PC-3 (cell line): ENCODE measurements at regions not wholly inside any gene's neighbourhood (a gene's known extent, or its start where the extent isn't known, plus 50 kb on each side); places are given as distances from the start of the nearest gene placed in this dataset.

ENCODE experiments used
- ATAC-seq: fragments of 200-7000 bp; cut with Tn5 transposase; 2 replicates; pipeline ENCODE4 v1.9.1; 2020; ENCODE audit warnings: mild to moderate bottlenecking, moderate library complexity
- BruUV-seq: library from RNA; stranded (reverse); fragments of 400-500 nt; replicated peaks from 2 replicates; lab custom pipeline; 2021; lab: Mats Ljungman, UMichigan
- CTCF ChIA-PET: fragments of 300-600 bp; sonication (Branson Sonifier 250); formaldehyde crosslinking; loops from one replicate; lab custom pipeline; 2022; ENCODE audit warnings: antibody characterized with exemption; lab: Charles Lee
- POLR2A ChIA-PET: fragments of 300-600 bp; sonication (Branson Sonifier 250); formaldehyde crosslinking; loops from one replicate; lab custom pipeline; 2022; ENCODE audit warnings: antibody characterized with exemption; ENCODE audit not compliant: unreplicated experiment; lab: Charles Lee
- DNase-seq: peaks from one replicate; pipeline ENCODE4 v3.0.0-alpha.2; 2015
- H2AFZ ChIP-seq: fragments of 300-600 bp; sonication (generic); 2 replicates; pipeline ENCODE4 v1.6.0; 2016; ENCODE audit warnings: antibody characterized with exemption, low read length
- H3F3A ChIP-seq: fragments of 300-600 bp; sonication (generic); one replicate; pipeline ENCODE4 v1.6.0; 2017; ENCODE audit warnings: antibody characterized with exemption, low read length, control low read depth, mild to moderate bottlenecking; ENCODE audit not compliant: unreplicated experiment
- H3K27ac ChIP-seq: fragments of 300-600 bp; sonication (generic); 2 replicates; pipeline ENCODE4 v1.5.1; 2016; ENCODE audit warnings: mild to moderate bottlenecking, low read length
- H3K27me3 ChIP-seq: fragments of 300-600 bp; sonication (generic); 2 replicates; pipeline ENCODE4 v1.6.1; 2016; ENCODE audit warnings: low read length, mixed read lengths
- H3K36me3 ChIP-seq: fragments of 300-600 bp; sonication (generic); 2 replicates; pipeline ENCODE4 v1.6.1; 2016; ENCODE audit warnings: low read depth, mixed run types, low read length, mixed read lengths
- H3K4me1 ChIP-seq: fragments of 300-600 bp; sonication (generic); 2 replicates; pipeline ENCODE4 v1.5.1; 2016; ENCODE audit warnings: low read length; ENCODE audit not compliant: insufficient read depth
- H3K4me2 ChIP-seq: fragments of 300-600 bp; sonication (generic); 2 replicates; pipeline ENCODE4 v1.6.0; 2016; ENCODE audit warnings: low read length
- H3K4me3 ChIP-seq: fragments of 300-600 bp; sonication (generic); 2 replicates; pipeline ENCODE4 v1.5.1; 2016; ENCODE audit warnings: mild to moderate bottlenecking, low read length, mixed read lengths
- H3K79me2 ChIP-seq: fragments of 300-600 bp; sonication (generic); 2 replicates; pipeline ENCODE4 v1.6.1; 2017; ENCODE audit warnings: low read length, mixed read lengths
- H3K9ac ChIP-seq: fragments of 300-600 bp; sonication (generic); 2 replicates; pipeline ENCODE4 v1.6.0; 2016; ENCODE audit warnings: mild to moderate bottlenecking, low read length
- H3K9me2 ChIP-seq: fragments of 300-600 bp; sonication (generic); replicated peaks from 2 replicates; pipeline ENCODE4 v1.6.1; 2016; ENCODE audit warnings: mixed run types, low read length, mixed read lengths
- H3K9me3 ChIP-seq: fragments of 300-600 bp; sonication (generic); 2 replicates; pipeline ENCODE4 v1.6.1; 2016; ENCODE audit warnings: low read length, mixed read lengths
- H4K20me1 ChIP-seq: fragments of 300-600 bp; sonication (generic); 2 replicates; pipeline ENCODE4 v1.6.1; 2016; ENCODE audit warnings: low read length, mixed read lengths
- EZH2 ChIP-seq: fragments of 300-600 bp; sonication (generic); IDR thresholded peaks from one replicate; pipeline ENCODE4 v1.6.1; 2017; ENCODE audit warnings: antibody characterized with exemption, mild to moderate bottlenecking, low read length; ENCODE audit not compliant: unreplicated experiment
- EZH2phosphoT487 ChIP-seq: fragments of 300-600 bp; sonication (generic); IDR thresholded peaks from 2 replicates; pipeline ENCODE4 v1.6.1; 2018; ENCODE audit warnings: mild to moderate bottlenecking, antibody characterized with exemption, low read length, borderline replicate concordance
- intact Hi-C: fragments of 100-400 bp; cut with micrococcal nuclease; formaldehyde crosslinking; loops from 2 replicates; pipeline ENCODE4 v1.9.0; 2023
- TF ChIP-seq, protein P1 (sequence below): fragments of 300-600 bp; sonication (generic); conservative IDR thresholded peaks from 2 replicates; pipeline ENCODE4 v1.5.1; 2017; ENCODE audit warnings: antibody characterized with exemption, low read depth, mild to moderate bottlenecking, low read length

DNA sequence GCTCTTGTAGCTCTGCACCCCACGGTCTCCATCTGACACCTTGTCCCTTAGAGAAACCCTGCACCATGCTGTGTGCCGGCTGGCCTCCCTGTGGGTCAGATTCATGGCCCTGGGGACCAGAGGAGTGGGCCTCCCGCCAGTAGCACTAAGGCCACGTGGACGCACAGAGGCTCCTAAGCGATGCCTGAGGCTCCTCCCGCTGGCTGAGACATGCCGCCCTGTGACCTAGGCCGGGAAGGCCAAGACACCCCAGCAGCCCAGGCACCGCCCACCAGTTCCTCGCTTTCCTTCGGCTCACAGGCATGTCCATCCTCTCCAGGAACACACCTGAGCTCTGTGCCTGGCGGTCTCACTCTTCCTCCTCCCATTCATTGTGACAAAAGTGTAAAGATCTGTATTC is 311.0 kb downstream of the THBS2 start:
- TF ChIP-seq EZH2phosphoT487 (no peak), EZH2 (no peak)
- TF ChIP-seq, protein P1, sequence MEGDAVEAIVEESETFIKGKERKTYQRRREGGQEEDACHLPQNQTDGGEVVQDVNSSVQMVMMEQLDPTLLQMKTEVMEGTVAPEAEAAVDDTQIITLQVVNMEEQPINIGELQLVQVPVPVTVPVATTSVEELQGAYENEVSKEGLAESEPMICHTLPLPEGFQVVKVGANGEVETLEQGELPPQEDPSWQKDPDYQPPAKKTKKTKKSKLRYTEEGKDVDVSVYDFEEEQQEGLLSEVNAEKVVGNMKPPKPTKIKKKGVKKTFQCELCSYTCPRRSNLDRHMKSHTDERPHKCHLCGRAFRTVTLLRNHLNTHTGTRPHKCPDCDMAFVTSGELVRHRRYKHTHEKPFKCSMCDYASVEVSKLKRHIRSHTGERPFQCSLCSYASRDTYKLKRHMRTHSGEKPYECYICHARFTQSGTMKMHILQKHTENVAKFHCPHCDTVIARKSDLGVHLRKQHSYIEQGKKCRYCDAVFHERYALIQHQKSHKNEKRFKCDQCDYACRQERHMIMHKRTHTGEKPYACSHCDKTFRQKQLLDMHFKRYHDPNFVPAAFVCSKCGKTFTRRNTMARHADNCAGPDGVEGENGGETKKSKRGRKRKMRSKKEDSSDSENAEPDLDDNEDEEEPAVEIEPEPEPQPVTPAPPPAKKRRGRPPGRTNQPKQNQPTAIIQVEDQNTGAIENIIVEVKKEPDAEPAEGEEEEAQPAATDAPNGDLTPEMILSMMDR, result no peak

DNA sequence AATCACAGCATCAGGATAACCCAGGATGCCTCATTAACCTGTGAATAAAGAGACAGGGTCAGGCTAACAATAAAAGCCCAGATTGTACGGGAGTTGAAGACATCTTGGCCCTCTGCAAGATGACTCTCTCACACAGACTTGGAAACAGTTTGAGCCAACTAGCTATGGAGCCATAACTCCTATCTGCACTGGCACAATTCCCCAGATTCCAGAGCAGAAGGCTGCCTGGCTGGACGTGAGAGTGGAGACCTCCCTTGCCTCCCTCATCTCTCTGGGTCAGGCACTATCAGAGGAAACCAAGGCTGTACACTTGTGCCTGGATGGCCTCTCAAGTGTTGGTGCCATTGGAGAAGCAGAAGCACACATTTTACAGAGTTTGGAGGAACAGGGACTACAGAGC is 312.6 kb downstream of the THBS2 start:
- H3K79me2 ChIP-seq, result no peaks in the 10 kb centered on the region
- no peak overlapping the region for H3K4me2 ChIP-seq
- H3K36me3 ChIP-seq, result no peaks in the 10 kb centered on the region
- no peaks in the 10 kb centered on the region for H3F3A ChIP-seq
- no peaks in the 10 kb centered on the region for H3K9me3 ChIP-seq
- TF ChIP-seq EZH2, result no peak
- TF ChIP-seq, protein P1, result no peak
- no peak for TF ChIP-seq EZH2phosphoT487
- BruUV-seq, result no TSS peak
- intact Hi-C loops, result no loop called here
- H4K20me1 ChIP-seq, result no peaks in the 10 kb centered on the region
- ATAC-seq (no peak), DNase-seq (no peak)
- ChIA-PET POLR2A (no interaction called here), CTCF (no interaction called here)
- H3K27me3 ChIP-seq, result peaks cover 41% of the 10 kb centered on the region; the same call in 1 of the 2 replicates
- H2AFZ ChIP-seq, result no peak overlapping the region
- H3K4me1 ChIP-seq, result no peaks in the 10 kb centered on the region
- no peaks in the 10 kb centered on the region for H3K9me2 ChIP-seq
- no peak overlapping the region for H3K4me3 ChIP-seq
- H3K9ac ChIP-seq, result no peak overlapping the region
- H3K27ac ChIP-seq, result no peak overlapping the region

More for the DNA sequence above, 311.0 kb downstream of the THBS2 start:
- CTCF ChIA-PET, result no interaction called here
- DNase-seq, result no peak
- Histone ChIP-seq H3K4me3 (no peak overlapping the region), H3K36me3 (no peaks in the 10 kb centered on the region), H4K20me1 (no peaks in the 10 kb centered on the region), H3K9me2 (no peaks in the 10 kb centered on the region), H3K4me2 (no peak overlapping the region), H2AFZ (no peak overlapping the region), H3K9me3 (no peaks in the 10 kb centered on the region), H3F3A (no peaks in the 10 kb centered on the region), H3K27ac (no peak overlapping the region), H3K4me1 (no peaks in the 10 kb centered on the region), H3K27me3 (peaks cover 42% of the 10 kb centered on the region; the same call in 1 of the 2 replicates), H3K9ac (no peak overlapping the region), H3K79me2 (no peaks in the 10 kb centered on the region)
- BruUV-seq, result no TSS peak
- POLR2A ChIA-PET, result no interaction called here
- intact Hi-C loops, result no loop called here
- ATAC-seq, result no peak

DNA sequence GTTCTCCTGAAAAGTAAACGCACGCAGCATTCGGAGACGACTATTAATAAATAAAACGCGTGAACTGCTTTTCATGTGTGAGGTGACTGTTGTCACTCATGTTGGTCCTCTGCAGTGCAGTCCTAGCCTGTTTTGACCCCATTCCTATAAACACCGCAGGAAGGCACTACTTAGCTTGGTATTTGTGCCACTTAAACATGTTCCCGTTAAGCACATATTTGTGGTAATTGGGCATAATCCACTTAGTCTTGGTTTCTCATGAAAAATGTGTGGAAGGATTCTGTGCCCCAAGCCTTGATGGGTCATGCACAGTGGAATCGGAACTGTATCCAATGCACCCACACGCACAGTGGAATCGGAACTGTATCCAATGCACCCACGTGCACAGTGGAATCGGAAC is 313.9 kb downstream of the THBS2 start:
- Histone ChIP-seq H3K27ac (no peak overlapping the region), H3K79me2 (no peaks in the 10 kb centered on the region), H4K20me1 (no peaks in the 10 kb centered on the region), H3K4me3 (no peak overlapping the region), H3K9ac (no peak overlapping the region), H3K4me2 (no peak overlapping the region), H2AFZ (no peak overlapping the region), H3K4me1 (no peaks in the 10 kb centered on the region), H3F3A (no peaks in the 10 kb centered on the region), H3K36me3 (no peaks in the 10 kb centered on the region), H3K9me3 (no peaks in the 10 kb centered on the region), H3K27me3 (peaks cover 49% of the 10 kb centered on the region; the same call in 1 of the 2 replicates), H3K9me2 (no peaks in the 10 kb centered on the region)
- intact Hi-C loops, result no loop called here
- POLR2A ChIA-PET, result no interaction called here
- no peak for ATAC-seq
- BruUV-seq, result no TSS peak
- DNase-seq, result no peak
- no peak for TF ChIP-seq EZH2phosphoT487
- TF ChIP-seq, protein P1, result no peak
- no peak for TF ChIP-seq EZH2
- CTCF ChIA-PET, result no interaction called here
